ENCODE measurements at regions not wholly inside any gene's neighbourhood (a gene's known extent, or its start where the extent isn't known, plus 50 kb on each side); places are given as distances from the start of the nearest gene placed in this dataset.
"Not testable (repeated sequence)": the region's sequence is repeated elsewhere in the genome, so short reads cannot be mapped to it uniquely, and the experiment has no call there.

DNA sequence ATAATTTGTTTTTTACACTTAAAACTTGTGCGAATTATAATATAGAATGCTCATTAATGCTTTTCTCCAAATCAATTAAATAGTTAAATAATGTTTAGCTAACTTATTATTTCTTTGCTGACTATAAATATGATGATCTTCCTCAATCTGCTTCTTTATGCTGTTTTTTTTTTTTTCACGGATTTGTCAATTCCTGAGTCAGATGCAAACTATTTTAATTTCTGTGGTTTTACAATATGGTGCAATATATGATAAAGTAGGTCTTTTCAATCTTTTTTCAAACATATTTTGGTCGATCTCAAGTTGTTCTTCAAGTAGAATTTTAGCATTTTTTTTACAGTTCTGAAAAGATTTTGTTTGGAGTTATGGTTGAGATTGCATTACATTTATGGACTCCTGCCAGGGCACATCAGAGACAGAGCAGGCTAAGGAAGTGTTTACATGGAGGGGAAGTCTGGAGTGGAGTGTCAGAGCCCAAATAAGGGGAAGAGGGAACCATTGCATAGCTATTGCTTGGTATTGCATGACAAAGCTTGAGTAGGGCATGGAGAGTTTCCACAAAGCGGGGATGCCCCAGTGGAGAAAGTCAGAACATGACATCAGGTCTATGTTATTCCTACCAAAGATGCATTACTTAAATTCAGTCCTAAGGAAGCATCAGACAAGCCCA, 204.4 kb downstream of the OTUD1 start:
- H3K27ac ChIP-seq: no peak overlapping the region
- TF ChIP-seq, protein P1, sequence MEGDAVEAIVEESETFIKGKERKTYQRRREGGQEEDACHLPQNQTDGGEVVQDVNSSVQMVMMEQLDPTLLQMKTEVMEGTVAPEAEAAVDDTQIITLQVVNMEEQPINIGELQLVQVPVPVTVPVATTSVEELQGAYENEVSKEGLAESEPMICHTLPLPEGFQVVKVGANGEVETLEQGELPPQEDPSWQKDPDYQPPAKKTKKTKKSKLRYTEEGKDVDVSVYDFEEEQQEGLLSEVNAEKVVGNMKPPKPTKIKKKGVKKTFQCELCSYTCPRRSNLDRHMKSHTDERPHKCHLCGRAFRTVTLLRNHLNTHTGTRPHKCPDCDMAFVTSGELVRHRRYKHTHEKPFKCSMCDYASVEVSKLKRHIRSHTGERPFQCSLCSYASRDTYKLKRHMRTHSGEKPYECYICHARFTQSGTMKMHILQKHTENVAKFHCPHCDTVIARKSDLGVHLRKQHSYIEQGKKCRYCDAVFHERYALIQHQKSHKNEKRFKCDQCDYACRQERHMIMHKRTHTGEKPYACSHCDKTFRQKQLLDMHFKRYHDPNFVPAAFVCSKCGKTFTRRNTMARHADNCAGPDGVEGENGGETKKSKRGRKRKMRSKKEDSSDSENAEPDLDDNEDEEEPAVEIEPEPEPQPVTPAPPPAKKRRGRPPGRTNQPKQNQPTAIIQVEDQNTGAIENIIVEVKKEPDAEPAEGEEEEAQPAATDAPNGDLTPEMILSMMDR (IDR thresholded peaks at IDR 0.05): no peak
- no peak for TF ChIP-seq ZFX (IDR thresholded peaks at IDR 0.05; ENCODE audit: borderline replicate concordance)

DNA sequence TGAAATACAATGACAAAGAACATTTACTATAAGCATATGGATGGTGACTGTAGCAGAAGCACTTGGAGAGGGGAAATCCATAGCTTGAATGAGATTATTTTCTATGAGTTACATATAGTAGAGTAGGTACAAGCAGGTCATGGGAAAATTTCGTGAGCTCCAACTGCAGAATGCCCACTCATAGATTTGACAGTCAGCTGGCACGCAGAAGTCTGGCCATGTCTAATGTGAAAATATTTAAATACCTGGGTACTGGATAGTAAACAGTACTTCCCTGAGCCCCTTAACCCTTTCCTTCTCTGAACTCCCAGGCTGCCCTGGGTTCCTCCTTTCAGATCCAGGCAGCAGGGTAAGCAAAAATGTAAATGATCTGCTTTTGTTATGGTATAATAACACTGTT, 209.7 kb downstream of the OTUD1 start:
- no peak overlapping the region for H3K27ac ChIP-seq
- TF ChIP-seq, protein P1 (IDR thresholded peaks at IDR 0.05): no peak
- TF ChIP-seq ZFX (IDR thresholded peaks at IDR 0.05; ENCODE audit: borderline replicate concordance): no peak

DNA sequence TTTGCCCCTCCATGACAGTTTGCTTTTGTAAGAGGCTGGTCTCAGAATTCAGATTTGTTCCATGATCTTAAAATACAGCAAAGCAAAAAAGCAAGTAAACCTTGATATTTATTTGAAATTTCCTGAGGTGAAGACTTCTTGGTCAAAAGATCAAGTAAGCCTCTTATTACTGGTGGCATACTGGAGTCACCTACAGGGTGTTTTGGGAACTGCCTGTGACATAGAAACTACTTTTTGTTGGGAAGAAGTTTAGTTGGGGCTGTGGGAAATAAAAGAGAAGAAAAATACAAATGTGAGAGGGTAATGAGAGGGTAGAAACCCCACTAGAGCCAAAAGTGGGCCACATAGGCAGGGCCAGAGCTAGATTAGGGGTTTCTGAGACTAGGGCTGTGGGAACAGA, 217.9 kb downstream of the OTUD1 start:
- TF ChIP-seq, protein P1 (IDR thresholded peaks at IDR 0.05): peak; percentile 64
- TF ChIP-seq ZFX (IDR thresholded peaks at IDR 0.05; ENCODE audit: borderline replicate concordance): no peak
- H3K27ac ChIP-seq: no peak overlapping the region

DNA sequence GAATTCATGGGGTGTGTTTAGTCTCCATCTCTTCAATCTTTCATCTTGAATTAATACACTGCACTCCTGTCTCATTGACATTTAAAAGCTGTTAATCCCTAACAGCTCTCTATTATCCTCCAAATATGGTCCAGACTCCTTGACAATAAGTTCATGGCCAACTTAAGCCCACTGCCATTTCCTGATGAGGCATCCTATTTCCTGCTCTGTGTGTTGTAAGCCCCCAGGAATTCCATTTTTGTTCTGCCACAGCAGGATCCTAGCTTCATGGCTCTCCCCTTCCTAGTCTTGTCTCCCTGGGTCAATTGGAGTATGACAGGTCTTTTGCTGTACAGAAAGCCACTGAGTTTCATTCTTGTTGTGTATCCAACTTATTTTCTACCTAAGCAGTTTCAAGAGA, 218.8 kb downstream of the OTUD1 start:
- TF ChIP-seq, protein P1 (IDR thresholded peaks at IDR 0.05): no peak
- TF ChIP-seq ZFX (IDR thresholded peaks at IDR 0.05; ENCODE audit: borderline replicate concordance): no peak
- H3K27ac ChIP-seq: no peak overlapping the region

DNA sequence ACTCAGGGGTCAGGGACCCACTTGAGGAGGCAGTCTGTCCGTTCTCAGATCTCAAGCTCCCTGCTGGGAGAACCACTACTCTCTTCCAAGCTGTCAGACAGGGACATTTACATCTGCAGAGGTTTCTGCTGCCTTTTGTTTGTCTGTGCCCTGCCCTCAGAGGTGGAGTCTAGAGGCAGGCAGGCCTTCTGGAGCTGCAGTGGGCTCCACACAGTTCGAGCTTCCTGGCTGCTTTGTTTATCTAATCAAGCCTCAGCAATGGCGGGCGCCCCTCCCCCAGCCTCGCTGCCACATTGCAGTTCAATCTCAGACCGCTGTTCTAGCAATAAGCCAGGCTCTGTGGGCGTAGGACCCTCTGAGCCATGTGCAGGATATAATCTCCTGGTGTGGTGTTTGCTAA, 233.0 kb downstream of the OTUD1 start:
- H3K27ac ChIP-seq: not testable (repeated sequence)

DNA sequence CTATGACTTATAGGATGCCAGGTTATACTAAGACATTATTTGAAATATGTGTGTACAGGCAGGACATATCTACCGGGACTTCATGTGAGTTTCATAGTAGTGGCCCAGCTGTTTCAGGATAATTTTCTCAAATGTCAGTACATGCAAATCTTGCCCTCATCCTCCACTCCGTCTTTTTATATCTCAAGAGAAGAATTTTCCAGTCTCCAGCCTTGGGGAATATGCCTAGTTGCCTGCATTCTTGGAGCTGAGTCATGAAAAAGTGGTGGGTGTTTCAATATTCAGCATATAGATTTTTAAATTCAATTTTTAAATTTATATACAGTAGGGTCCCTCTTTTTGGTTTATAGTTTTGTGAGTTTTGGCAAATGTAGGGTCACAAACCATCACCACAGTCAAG, 236.7 kb downstream of the OTUD1 start:
- no peak overlapping the region for H3K27ac ChIP-seq
- TF ChIP-seq ZFX (IDR thresholded peaks at IDR 0.05; ENCODE audit: borderline replicate concordance): no peak
- TF ChIP-seq, protein P1 (IDR thresholded peaks at IDR 0.05): no peak

DNA sequence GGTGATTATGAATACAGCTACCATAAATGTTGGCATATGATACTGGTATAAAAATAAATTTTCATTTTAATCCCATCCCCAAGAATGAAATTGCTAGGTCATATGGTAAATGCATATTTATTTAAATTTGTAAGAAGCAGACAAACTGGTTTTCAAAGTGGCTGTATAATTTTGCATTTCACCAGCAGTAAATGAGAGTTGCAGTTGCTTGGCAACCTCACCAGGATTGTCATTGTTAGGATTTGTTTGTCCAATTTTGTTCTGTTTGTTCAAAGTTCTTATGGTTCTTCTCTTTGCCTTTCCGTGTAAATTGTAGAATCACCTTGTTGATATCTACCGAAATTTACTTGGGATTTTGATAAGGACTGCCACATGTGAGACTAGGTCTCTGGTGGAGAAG, 237.4 kb downstream of the OTUD1 start:
- TF ChIP-seq, protein P1 (IDR thresholded peaks at IDR 0.05): no peak
- TF ChIP-seq ZFX (IDR thresholded peaks at IDR 0.05; ENCODE audit: borderline replicate concordance): no peak
- no peak overlapping the region for H3K27ac ChIP-seq

DNA sequence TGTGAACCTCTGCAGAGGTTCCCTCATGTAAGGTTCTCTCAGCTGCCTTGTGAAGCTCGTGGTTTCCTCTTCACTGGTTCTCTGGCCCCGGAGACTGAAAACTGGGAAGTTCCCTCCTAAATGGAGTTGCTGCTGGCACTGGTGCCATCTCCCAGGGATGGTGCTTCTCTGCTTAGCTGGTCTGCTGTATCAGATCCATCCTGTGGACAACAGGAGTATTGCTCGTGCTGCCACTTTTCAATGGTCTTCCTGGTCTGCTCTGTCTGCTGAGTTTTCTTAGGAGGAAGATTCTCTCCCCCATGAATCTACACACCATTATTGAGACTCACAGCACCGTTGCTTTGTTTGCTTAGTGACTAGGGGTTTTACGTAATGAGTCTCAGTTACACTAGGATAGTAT, 247.8 kb downstream of the OTUD1 start:
- H3K27ac ChIP-seq: no peak overlapping the region
- no peak for TF ChIP-seq ZFX (IDR thresholded peaks at IDR 0.05; ENCODE audit: borderline replicate concordance)
- TF ChIP-seq, protein P1 (IDR thresholded peaks at IDR 0.05): no peak

Data from 22Rv1 (cell line).